Chondrocyte (in vitro differentiated cells): ENCODE measurements at regions not wholly inside any gene's neighbourhood (a gene's known extent, or its start where the extent isn't known, plus 50 kb on each side); places are given as distances from the start of the nearest gene placed in this dataset.
"Not testable (repeated sequence)": the region's sequence is repeated elsewhere in the genome, so short reads cannot be mapped to it uniquely, and the experiment has no call there.

Experiments
- DNase-seq: peaks from one replicate; pipeline ENCODE4 v3.0.0; 2021; ENCODE audit warnings: mixed read lengths, low spot score
- H3K27ac Mint-ChIP-seq: one replicate; pipeline ENCODE4 v1.8.0; 2021; ENCODE audit warnings: mild to moderate bottlenecking, moderate library complexity, mixed read lengths; ENCODE audit not compliant: unreplicated experiment
- H3K27me3 Mint-ChIP-seq: 2 replicates; pipeline ENCODE4 v1.8.0; 2021; ENCODE audit warnings: low read depth, mixed read lengths
- H3K36me3 Mint-ChIP-seq: 2 replicates; pipeline ENCODE4 v1.8.0; 2021; ENCODE audit warnings: low read depth, mixed read lengths
- H3K4me1 Mint-ChIP-seq: 2 replicates; pipeline ENCODE4 v1.8.0; 2021; ENCODE audit warnings: low read depth, mild to moderate bottlenecking, mixed read lengths
- H3K4me3 Mint-ChIP-seq: one replicate; pipeline ENCODE4 v1.8.0; 2021; ENCODE audit warnings: mild to moderate bottlenecking, moderate library complexity, mixed read lengths; ENCODE audit not compliant: unreplicated experiment
- H3K9me3 Mint-ChIP-seq: 2 replicates; pipeline ENCODE4 v1.8.0; 2021; ENCODE audit warnings: low read depth, mixed read lengths
- CTCF ChIP-seq: fragments of 200-600 bp; sonication (generic); IDR thresholded peaks from 2 replicates; pipeline ENCODE4 v1.5.0; 2021; ENCODE audit warnings: antibody characterized with exemption, mild to moderate bottlenecking, moderate library complexity

- Mint-ChIP-seq H3K4me1 (peaks cover 59% of the 10 kb centered on the region), H3K4me3 (no peak overlapping the region), H3K27me3 (no peaks in the 10 kb centered on the region), H3K27ac (peak overlapping the region; percentile 49), H3K9me3 (peaks cover 3% of the 10 kb centered on the region), H3K36me3 (no peaks in the 10 kb centered on the region)
- no peak for TF ChIP-seq CTCF
- no peak for DNase-seq
Measured at GRCh38 chr1:168468822-168469221, 75.0 kb downstream of the XCL2 start.

- no peaks in the 10 kb centered on the region for H3K36me3 Mint-ChIP-seq
- no peaks in the 10 kb centered on the region for H3K27me3 Mint-ChIP-seq
- H3K27ac Mint-ChIP-seq = peak overlapping the region; percentile 49
- H3K4me1 Mint-ChIP-seq = peaks cover 59% of the 10 kb centered on the region
- no peak for TF ChIP-seq CTCF
- no peak for DNase-seq
- no peak overlapping the region for H3K4me3 Mint-ChIP-seq
- H3K9me3 Mint-ChIP-seq = peaks cover 3% of the 10 kb centered on the region
Measured at GRCh38 chr1:168468042-168468809, 75.6 kb downstream of the XCL2 start.

GRCh38 chr1:168467452-168467851, 76.3 kb downstream of the XCL2 start:
- Mint-ChIP-seq H3K27ac (no peak overlapping the region), H3K4me1 (peaks cover 59% of the 10 kb centered on the region), H3K4me3 (no peak overlapping the region), H3K27me3 (no peaks in the 10 kb centered on the region), H3K36me3 (no peaks in the 10 kb centered on the region), H3K9me3 (no peaks in the 10 kb centered on the region)
- no peak for TF ChIP-seq CTCF
- no peak for DNase-seq

GRCh38 chr1:168466714-168467131, 77.1 kb downstream of the XCL2 start:
- no peak for DNase-seq
- Mint-ChIP-seq H3K9me3 (peaks cover 4% of the 10 kb centered on the region), H3K27me3 (no peaks in the 10 kb centered on the region), H3K4me1 (peaks cover 59% of the 10 kb centered on the region), H3K4me3 (no peak overlapping the region), H3K36me3 (no peaks in the 10 kb centered on the region), H3K27ac (no peak overlapping the region)
- no peak for TF ChIP-seq CTCF

GRCh38 chr1:168466092-168466713, 77.6 kb downstream of the XCL2 start:
- no peak for TF ChIP-seq CTCF
- H3K4me3 Mint-ChIP-seq = no peak overlapping the region
- H3K4me1 Mint-ChIP-seq = peaks cover 58% of the 10 kb centered on the region
- H3K27me3 Mint-ChIP-seq = no peaks in the 10 kb centered on the region
- H3K27ac Mint-ChIP-seq = peak overlapping the region; percentile 68
- H3K36me3 Mint-ChIP-seq = peaks cover 5% of the 10 kb centered on the region
- no peak for DNase-seq
- H3K9me3 Mint-ChIP-seq = peaks cover 9% of the 10 kb centered on the region

GRCh38 chr1:168461108-168461507, 82.7 kb downstream of the XCL2 start:
- not testable (repeated sequence) for H3K4me1 Mint-ChIP-seq, H3K27me3 Mint-ChIP-seq

GRCh38 chr1:168457296-168457695, 86.5 kb downstream of the XCL2 start:
- Mint-ChIP-seq H3K9me3 (peaks cover 36% of the 10 kb centered on the region), H3K36me3 (peaks cover 14% of the 10 kb centered on the region)
- H3K27ac Mint-ChIP-seq, H3K27me3 Mint-ChIP-seq, DNase-seq, H3K4me3 Mint-ChIP-seq, H3K4me1 Mint-ChIP-seq: not testable (repeated sequence)

More at GRCh38 chr1:168461108-168461507, 82.7 kb downstream of the XCL2 start:
- Mint-ChIP-seq H3K36me3 (peaks cover 14% of the 10 kb centered on the region), H3K9me3 (peaks cover 31% of the 10 kb centered on the region)
- DNase-seq, H3K27ac Mint-ChIP-seq, H3K4me3 Mint-ChIP-seq: not testable (repeated sequence)
